Activated B cell treated with CpG ODN at 0.5 μM for 24 hours (primary cell): ENCODE measurements at regions not wholly inside any gene's neighbourhood (a gene's known extent, or its start where the extent isn't known, plus 50 kb on each side); places are given as distances from the start of the nearest gene placed in this dataset.

ENCODE experiments used
- ATAC-seq: fragments of 200-7000 bp; cut with Tn5 transposase; one replicate; pipeline ENCODE4 v1.10.0; 2021; ENCODE audit warnings: low read depth, mild to moderate bottlenecking, moderate library complexity
- CTCF ChIA-PET: fragments of 350-600 bp; sonication (Branson Sonifier 250); formaldehyde crosslinking; loops from one replicate; lab custom pipeline; 2021; ENCODE audit warnings: antibody characterized with exemption; lab: Charles Lee
- POLR2A ChIA-PET: fragments of 350-600 bp; sonication (Branson Sonifier 250); formaldehyde crosslinking; loops from one replicate; lab custom pipeline; 2021; ENCODE audit warnings: antibody characterized with exemption; lab: Charles Lee
- DNase-seq: peaks from one replicate; pipeline ENCODE4 v3.0.0; 2022
- H3K27ac Mint-ChIP-seq: one replicate; pipeline ENCODE4 v1.8.0; 2020; ENCODE audit warnings: mixed read lengths
- H3K27me3 Mint-ChIP-seq: one replicate; pipeline ENCODE4 v1.8.0; 2021; ENCODE audit warnings: mixed read lengths
- H3K36me3 Mint-ChIP-seq: one replicate; pipeline ENCODE4 v1.8.0; 2021; ENCODE audit warnings: low read depth, mixed read lengths
- H3K4me1 Mint-ChIP-seq: one replicate; pipeline ENCODE4 v1.8.0; 2021; ENCODE audit warnings: mixed read lengths
- H3K4me3 Mint-ChIP-seq: one replicate; pipeline ENCODE4 v1.8.0; 2020; ENCODE audit warnings: mild to moderate bottlenecking, mixed read lengths
- H3K9me3 Mint-ChIP-seq: one replicate; pipeline ENCODE4 v1.8.0; 2020; ENCODE audit warnings: mixed read lengths
- intact Hi-C: fragments of 100-400 bp; cut with micrococcal nuclease; formaldehyde crosslinking; loops from one replicate; pipeline ENCODE4 v1.15.1; 2024
- TF ChIP-seq, protein P1 (sequence below): fragments of 200-600 bp; IDR thresholded peaks from one replicate; pipeline ENCODE4 v1.8.0; 2022; ENCODE audit warnings: antibody characterized with exemption, mild to moderate bottlenecking

DNA sequence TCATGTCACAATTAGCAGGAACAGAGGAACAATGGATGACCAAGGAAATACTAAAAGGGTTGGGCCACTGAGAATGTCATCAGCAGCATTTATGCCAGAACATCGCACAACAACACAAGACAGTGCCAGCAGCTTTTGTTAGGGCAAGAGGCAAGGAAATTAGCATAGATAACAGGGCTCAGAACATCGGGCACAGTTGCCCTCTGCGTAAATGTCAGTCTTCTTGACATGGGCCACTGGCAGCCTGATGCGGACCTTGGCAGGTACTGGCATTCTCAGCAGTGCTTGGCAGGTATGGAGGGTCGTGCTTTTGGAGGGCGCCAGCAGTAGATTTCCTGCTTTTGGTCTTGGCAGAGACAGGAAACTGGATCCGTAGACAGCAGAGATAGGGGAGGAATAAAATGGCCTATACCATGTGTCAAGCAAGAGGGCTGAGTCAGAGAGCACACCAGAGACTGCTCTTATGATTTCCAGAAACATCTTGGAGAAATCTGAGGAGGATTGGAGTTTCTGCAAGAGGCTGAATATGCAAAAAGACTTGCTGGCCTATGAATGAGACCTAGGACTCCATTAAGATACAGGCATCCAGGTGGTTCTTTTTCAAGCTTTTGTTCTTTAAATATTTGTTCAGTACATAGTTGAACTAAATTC is 371.5 kb upstream of the MTPN start:
- Mint-ChIP-seq H3K27me3 (no peaks in the 10 kb centered on the region), H3K27ac (no peak overlapping the region)

DNA sequence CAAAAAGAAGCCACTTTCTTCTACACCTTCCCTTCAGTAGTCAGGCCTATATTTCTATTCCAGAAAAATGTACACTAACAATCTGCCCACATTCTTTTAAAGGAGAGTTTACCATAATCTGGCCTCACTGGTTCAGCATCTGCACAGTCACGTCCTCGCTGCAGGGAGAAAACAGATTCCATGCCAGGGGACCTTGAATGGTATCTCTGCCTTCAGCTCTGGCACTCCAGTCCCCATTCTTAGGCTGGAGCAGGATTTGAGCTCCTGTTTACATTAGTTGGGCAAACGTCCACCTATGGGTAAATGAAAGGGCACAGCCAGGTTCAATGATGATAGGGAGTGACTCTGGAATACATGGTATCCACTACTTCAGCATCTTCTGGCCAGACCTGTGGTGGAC is 371.0 kb upstream of the MTPN start:
- Mint-ChIP-seq H3K4me1 (no peaks in the 10 kb centered on the region), H3K27ac (no peak overlapping the region), H3K36me3 (no peaks in the 10 kb centered on the region), H3K27me3 (no peaks in the 10 kb centered on the region), H3K4me3 (no peak overlapping the region), H3K9me3 (no peaks in the 10 kb centered on the region)
- CTCF ChIA-PET = no interaction called here
- POLR2A ChIA-PET = no interaction called here
- DNase-seq (no peak), ATAC-seq (no peak)
- TF ChIP-seq, protein P1, sequence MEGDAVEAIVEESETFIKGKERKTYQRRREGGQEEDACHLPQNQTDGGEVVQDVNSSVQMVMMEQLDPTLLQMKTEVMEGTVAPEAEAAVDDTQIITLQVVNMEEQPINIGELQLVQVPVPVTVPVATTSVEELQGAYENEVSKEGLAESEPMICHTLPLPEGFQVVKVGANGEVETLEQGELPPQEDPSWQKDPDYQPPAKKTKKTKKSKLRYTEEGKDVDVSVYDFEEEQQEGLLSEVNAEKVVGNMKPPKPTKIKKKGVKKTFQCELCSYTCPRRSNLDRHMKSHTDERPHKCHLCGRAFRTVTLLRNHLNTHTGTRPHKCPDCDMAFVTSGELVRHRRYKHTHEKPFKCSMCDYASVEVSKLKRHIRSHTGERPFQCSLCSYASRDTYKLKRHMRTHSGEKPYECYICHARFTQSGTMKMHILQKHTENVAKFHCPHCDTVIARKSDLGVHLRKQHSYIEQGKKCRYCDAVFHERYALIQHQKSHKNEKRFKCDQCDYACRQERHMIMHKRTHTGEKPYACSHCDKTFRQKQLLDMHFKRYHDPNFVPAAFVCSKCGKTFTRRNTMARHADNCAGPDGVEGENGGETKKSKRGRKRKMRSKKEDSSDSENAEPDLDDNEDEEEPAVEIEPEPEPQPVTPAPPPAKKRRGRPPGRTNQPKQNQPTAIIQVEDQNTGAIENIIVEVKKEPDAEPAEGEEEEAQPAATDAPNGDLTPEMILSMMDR = no peak
- intact Hi-C loops = no loop called here

More for the DNA sequence above, 371.5 kb upstream of the MTPN start:
- CTCF ChIA-PET = no interaction called here
- intact Hi-C loops = no loop called here
- DNase-seq (no peak), ATAC-seq (no peak)
- Mint-ChIP-seq H3K4me1 (no peaks in the 10 kb centered on the region), H3K36me3 (no peaks in the 10 kb centered on the region), H3K4me3 (no peak overlapping the region), H3K9me3 (no peaks in the 10 kb centered on the region)
- POLR2A ChIA-PET = no interaction called here
- TF ChIP-seq, protein P1 = no peak

DNA sequence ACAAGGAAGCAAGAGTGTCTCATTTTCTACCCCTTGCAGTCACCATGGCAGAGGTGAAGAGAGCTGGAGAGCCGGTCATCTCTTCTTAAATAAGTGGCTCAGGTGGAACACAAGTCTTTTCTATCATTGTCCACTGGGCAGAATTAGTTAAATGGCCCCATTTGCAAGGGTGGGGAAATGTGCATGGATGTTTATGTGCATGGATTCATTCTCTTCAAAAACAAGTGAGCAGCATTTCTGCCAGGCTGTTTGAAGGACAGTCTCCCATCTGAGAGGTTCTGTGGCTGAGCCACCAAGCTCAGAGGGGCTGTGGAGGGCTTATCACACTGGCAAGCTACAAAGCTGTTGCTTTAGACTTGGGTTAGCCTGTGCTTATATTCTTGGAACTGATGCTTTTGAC is 370.3 kb upstream of the MTPN start:
- intact Hi-C loops = no loop called here
- POLR2A ChIA-PET = no interaction called here
- Mint-ChIP-seq H3K36me3 (no peaks in the 10 kb centered on the region), H3K4me3 (no peak overlapping the region), H3K9me3 (no peaks in the 10 kb centered on the region), H3K27me3 (no peaks in the 10 kb centered on the region), H3K4me1 (no peaks in the 10 kb centered on the region), H3K27ac (no peak overlapping the region)
- CTCF ChIA-PET = no interaction called here
- DNase-seq = no peak
- ATAC-seq = no peak
- TF ChIP-seq, protein P1 = no peak

DNA sequence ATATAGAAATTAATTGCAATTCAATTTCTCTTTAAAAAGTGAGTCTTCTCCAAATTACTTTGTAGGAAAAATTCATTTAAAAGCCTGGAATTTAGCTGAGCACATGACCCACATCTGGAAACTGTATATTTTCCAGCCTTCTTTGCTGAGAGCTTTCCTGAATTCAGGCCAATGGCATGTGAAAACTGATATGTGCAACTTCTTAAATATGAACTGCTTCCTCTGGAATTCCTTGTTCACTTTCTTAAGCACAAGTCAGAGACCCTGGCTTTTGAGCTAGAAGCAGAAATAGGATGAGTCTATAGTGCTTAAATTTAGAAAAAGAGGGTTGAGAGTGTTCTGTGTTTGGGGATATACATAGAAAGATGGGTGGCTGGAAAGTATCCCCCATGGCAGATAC is 365.1 kb upstream of the MTPN start:
- intact Hi-C loops = no loop called here
- no peaks in the 10 kb centered on the region for H3K4me1 Mint-ChIP-seq
- H3K36me3 Mint-ChIP-seq = no peaks in the 10 kb centered on the region
- H3K9me3 Mint-ChIP-seq = no peaks in the 10 kb centered on the region
- no peaks in the 10 kb centered on the region for H3K27me3 Mint-ChIP-seq
- no peak for DNase-seq
- H3K4me3 Mint-ChIP-seq = no peak overlapping the region
- TF ChIP-seq, protein P1 = no peak
- ChIA-PET CTCF (no interaction called here), POLR2A (no interaction called here)
- H3K27ac Mint-ChIP-seq = no peak overlapping the region
- no peak for ATAC-seq

DNA sequence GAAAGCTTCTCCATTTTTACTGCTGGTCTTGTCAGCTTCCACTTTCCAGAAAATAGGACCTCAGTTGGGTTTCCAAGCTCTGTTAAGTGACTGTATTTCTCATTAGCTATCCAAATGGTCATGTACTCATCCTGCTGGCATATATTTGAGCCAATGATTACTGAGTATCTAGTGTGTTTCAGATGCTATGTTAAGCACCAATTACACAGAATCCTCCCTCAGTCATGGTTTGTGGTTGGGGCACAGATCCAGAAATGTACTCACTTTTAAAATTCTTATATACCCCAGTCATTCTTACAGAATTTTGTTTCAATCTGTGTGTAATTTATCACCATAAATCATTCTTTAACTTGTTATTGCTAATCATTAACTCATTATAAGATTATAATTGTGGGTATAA is 362.3 kb upstream of the MTPN start:
- no peaks in the 10 kb centered on the region for H3K4me1 Mint-ChIP-seq
- ATAC-seq = no peak
- CTCF ChIA-PET = no interaction called here
- no peak for DNase-seq
- H3K36me3 Mint-ChIP-seq = no peaks in the 10 kb centered on the region
- H3K9me3 Mint-ChIP-seq = no peaks in the 10 kb centered on the region
- H3K27me3 Mint-ChIP-seq = no peaks in the 10 kb centered on the region
- POLR2A ChIA-PET = no interaction called here
- H3K27ac Mint-ChIP-seq = no peak overlapping the region
- H3K4me3 Mint-ChIP-seq = no peak overlapping the region
- TF ChIP-seq, protein P1 = no peak
- intact Hi-C loops = no loop called here
